CD14-positive monocyte (primary cell): ENCODE measurements at regions not wholly inside any gene's neighbourhood (a gene's known extent, or its start where the extent isn't known, plus 50 kb on each side); places are given as distances from the start of the nearest gene placed in this dataset.

ENCODE experiments used
- DNase-seq, 3 donors: peaks; one replicate each; pipeline ENCODE4 v3.0.0-alpha.2; 2011 to 2022
- H2AFZ ChIP-seq: 2 replicates; pipeline ENCODE4 v1.6.0; 2012; ENCODE audit warnings: mild to moderate bottlenecking, low read depth, low read length, inconsistent platforms; ENCODE audit not compliant: insufficient read depth, poor library complexity, severe bottlenecking
- H3K27ac ChIP-seq, 2 donors: 1 replicate in 1 of 2; 2 replicates in 1 of 2; pipeline ENCODE4 v1.5.1; 2012 to 2013; ENCODE audit warnings: low read length in 2 of 2, control low read depth in 1 of 2, inconsistent platforms in 1 of 2, low read depth in 1 of 2, mild to moderate bottlenecking in 1 of 2
- H3K27me3 ChIP-seq, 2 donors: one replicate each; pipeline versions ENCODE4 v1.6.0 to v1.6.1; 2011 to 2013; ENCODE audit warnings: low read length in 2 of 2; ENCODE audit not compliant: control insufficient read depth in 2 of 2, insufficient read depth in 2 of 2
- H3K36me3 ChIP-seq, 2 donors: replicated peaks in 1 of 2; 1 replicate in 1 of 2; 2 replicates in 1 of 2; pipeline versions ENCODE4 v1.5.1 to v1.6.1; 2012 to 2013; ENCODE audit warnings: low read length in 2 of 2, control low read depth in 1 of 2, inconsistent platforms in 1 of 2, mild to moderate bottlenecking in 1 of 2; ENCODE audit not compliant: insufficient read depth in 2 of 2, control insufficient read depth in 1 of 2
- H3K4me1 ChIP-seq, 2 donors: 1 replicate in 1 of 2; 2 replicates in 1 of 2; pipeline versions ENCODE4 v1.5.1 to v1.6.1; 2012 to 2013; ENCODE audit warnings: low read length in 2 of 2, control low read depth in 1 of 2, inconsistent platforms in 1 of 2, mild to moderate bottlenecking in 1 of 2, moderate library complexity in 1 of 2; ENCODE audit not compliant: insufficient read depth in 2 of 2, control insufficient read depth in 1 of 2
- H3K4me2 ChIP-seq: replicated peaks from 2 replicates; pipeline ENCODE3; 2012; ENCODE audit warnings: low read length, moderate library complexity, mild to moderate bottlenecking; ENCODE audit not compliant: poor library complexity, severe bottlenecking; ENCODE audit errors: extremely low read depth
- H3K4me3 ChIP-seq, 3 experiments: fragments of 200-600 bp in 1 of 3; sonication (generic) in 1 of 3; replicated peaks in 1 of 3; 1 replicate in 2 of 3; 2 replicates in 1 of 3; pipeline ENCODE4 v1.5.1; 2011 to 2013; ENCODE audit warnings: low read length in 3 of 3, mild to moderate bottlenecking in 3 of 3, control low read depth in 2 of 3, low read depth in 2 of 3, inconsistent platforms in 1 of 3, moderate library complexity in 1 of 3
- H3K79me2 ChIP-seq: 2 replicates; pipeline ENCODE4 v1.6.0; 2012; ENCODE audit warnings: mild to moderate bottlenecking, control low read depth, inconsistent platforms, low read length, moderate library complexity; ENCODE audit not compliant: insufficient read depth
- H3K9ac ChIP-seq: 2 replicates; pipeline ENCODE4 v1.6.0; 2017; ENCODE audit warnings: low read length, mild to moderate bottlenecking; ENCODE audit not compliant: insufficient read depth, poor library complexity, severe bottlenecking
- H3K9me3 ChIP-seq, 2 donors: replicated peaks in 1 of 2; 1 replicate in 1 of 2; 2 replicates in 1 of 2; pipeline versions ENCODE4 v1.5.1 to v1.6.1; 2012 to 2013; ENCODE audit warnings: low read length in 2 of 2, control low read depth in 1 of 2; ENCODE audit not compliant: control insufficient read depth in 1 of 2, insufficient read depth in 1 of 2
- H4K20me1 ChIP-seq: 2 replicates; pipeline ENCODE4 v1.6.0; 2012; ENCODE audit warnings: mild to moderate bottlenecking, low read length, control low read depth, moderate library complexity; ENCODE audit not compliant: insufficient read depth
- H3K27ac Mint-ChIP-seq, 7 donors: one replicate each; pipeline ENCODE4 v1.8.0; 2020; ENCODE audit warnings: mild to moderate bottlenecking in 7 of 7, mixed read lengths in 7 of 7, moderate library complexity in 6 of 7, inconsistent platforms in 2 of 7
- H3K27me3 Mint-ChIP-seq, 3 donors: one replicate each; pipeline ENCODE4 v1.8.0; 2021 to 2022; ENCODE audit warnings: low read depth in 3 of 3, mild to moderate bottlenecking in 3 of 3, mixed read lengths in 3 of 3, moderate library complexity in 3 of 3, inconsistent platforms in 1 of 3
- H3K36me3 Mint-ChIP-seq, 2 donors: one replicate each; pipeline ENCODE4 v1.8.0; 2020; ENCODE audit warnings: mixed read lengths in 2 of 2, inconsistent platforms in 1 of 2, mild to moderate bottlenecking in 1 of 2
- H3K4me1 Mint-ChIP-seq: one replicate; pipeline ENCODE4 v1.8.0; 2020; ENCODE audit warnings: mild to moderate bottlenecking, mixed read lengths
- H3K4me3 Mint-ChIP-seq, 2 donors: one replicate each; pipeline ENCODE4 v1.8.0; 2020; ENCODE audit warnings: mild to moderate bottlenecking in 2 of 2, mixed read lengths in 2 of 2, moderate library complexity in 1 of 2
- H3K9me3 Mint-ChIP-seq, 7 donors: one replicate each; pipeline ENCODE4 v1.8.0; 2020 to 2022; ENCODE audit warnings: mixed read lengths in 7 of 7, mild to moderate bottlenecking in 6 of 7, moderate library complexity in 6 of 7, inconsistent platforms in 2 of 7
- CTCF ChIP-seq: fragments of 200-600 bp; IDR thresholded peaks from one replicate; pipeline ENCODE4 v1.8.0; 2022; ENCODE audit warnings: antibody characterized with exemption, mild to moderate bottlenecking
- WGBS: methylation state at CpG from one replicate; pipeline ENCODE4 v1.1.5; 2013; ENCODE audit warnings: missing lambda C conversion rate; ENCODE audit not compliant: insufficient coverage; 5-methylcytosine and 5-hydroxymethylcytosine counted together
- intact Hi-C, 2 donors: fragments of 100-400 bp; cut with micrococcal nuclease; formaldehyde crosslinking; loops; one replicate each; pipeline versions ENCODE4 v1.15.0 to v1.15.1; 2023

- Mint-ChIP-seq H3K27ac (no peak overlapping the region), H3K4me3 (no peak overlapping the region), H3K9me3 (peaks cover 0 to 13% (median 3%) of the 10 kb centered on the region in 7 donors), H3K36me3 (no peaks in the 10 kb centered on the region), H3K27me3 (no peaks in the 10 kb centered on the region), H3K4me1 (no peaks in the 10 kb centered on the region)
- Histone ChIP-seq H3K4me1 (no peaks in the 10 kb centered on the region), H4K20me1 (no peaks in the 10 kb centered on the region), H3K27me3 (no peaks in the 10 kb centered on the region), H3K27ac (no peak overlapping the region), H2AFZ (no peak overlapping the region), H3K4me2 (no peak overlapping the region), H3K9ac (no peak overlapping the region), H3K36me3 (no peaks in the 10 kb centered on the region), H3K9me3 (no peaks in the 10 kb centered on the region), H3K4me3 (no peak overlapping the region), H3K79me2 (no peaks in the 10 kb centered on the region)
- intact Hi-C loops = no loop called here
- no peak for TF ChIP-seq CTCF
- DNase-seq = no peak
- 60% methylated on average over 1 of the region's 3 CpGs for WGBS
Observed at GRCh38 chr2:5502385-5502784, 189.8 kb upstream of the SOX11 start.

GRCh38 chr2:5504756-5505155 is 187.4 kb upstream of the SOX11 start:
- no peak overlapping the region for H3K9ac ChIP-seq
- H3K36me3 ChIP-seq = no peaks in the 10 kb centered on the region
- H3K79me2 ChIP-seq = no peaks in the 10 kb centered on the region
- no peaks in the 10 kb centered on the region for H3K27me3 ChIP-seq
- H3K36me3 Mint-ChIP-seq = no peaks in the 10 kb centered on the region
- H3K4me2 ChIP-seq = no peak overlapping the region
- peaks cover 0 to 9% (median 0%) of the 10 kb centered on the region in 7 donors for H3K9me3 Mint-ChIP-seq
- no peak for TF ChIP-seq CTCF
- no peak for DNase-seq
- H3K27ac ChIP-seq = no peak overlapping the region
- WGBS = 70% methylated on average over 2 of the region's 3 CpGs
- no peaks in the 10 kb centered on the region for H3K27me3 Mint-ChIP-seq
- no peak overlapping the region for H2AFZ ChIP-seq
- H4K20me1 ChIP-seq = no peaks in the 10 kb centered on the region
- no peak overlapping the region for H3K4me3 ChIP-seq
- H3K4me1 ChIP-seq = no peaks in the 10 kb centered on the region
- no peaks in the 10 kb centered on the region for H3K4me1 Mint-ChIP-seq
- H3K27ac Mint-ChIP-seq = no peak overlapping the region
- H3K9me3 ChIP-seq = peaks cover 0 to 3% of the 10 kb centered on the region in 2 donors
- intact Hi-C loops = no loop called here
- H3K4me3 Mint-ChIP-seq = no peak overlapping the region
